ENCODE measurements at regions not wholly inside any gene's neighbourhood (a gene's known extent, or its start where the extent isn't known, plus 50 kb on each side); places are given as distances from the start of the nearest gene placed in this dataset.

DNA sequence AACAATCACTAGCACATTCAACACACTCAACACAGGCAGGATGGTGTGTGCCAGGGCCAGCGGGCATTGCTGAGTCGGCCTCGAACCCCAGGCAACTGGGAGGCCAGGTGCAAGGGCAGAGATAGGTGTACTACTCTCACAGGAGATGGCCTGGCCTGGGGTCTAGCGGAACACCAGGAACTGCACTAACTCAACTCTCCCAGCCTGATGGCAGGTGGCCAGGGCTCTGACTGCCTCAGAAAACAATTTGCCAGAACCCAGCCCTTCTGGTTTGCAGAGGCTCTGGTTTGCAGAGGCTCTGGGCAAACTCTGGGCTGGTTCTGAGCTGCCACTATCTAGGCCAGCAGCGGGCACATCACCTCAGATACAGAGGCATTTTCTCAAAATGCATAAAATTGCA, 229.2 kb upstream of the CHRNA7 start (continued):
- no peak for TF ChIP-seq CBX2 (IDR thresholded peaks at IDR 0.05; ENCODE audit: borderline replicate concordance, low read depth)
- no peak for TF ChIP-seq TP53 (CRISPR knock-in tag; IDR thresholded peaks at IDR 0.05)
- TF ChIP-seq, protein P1, sequence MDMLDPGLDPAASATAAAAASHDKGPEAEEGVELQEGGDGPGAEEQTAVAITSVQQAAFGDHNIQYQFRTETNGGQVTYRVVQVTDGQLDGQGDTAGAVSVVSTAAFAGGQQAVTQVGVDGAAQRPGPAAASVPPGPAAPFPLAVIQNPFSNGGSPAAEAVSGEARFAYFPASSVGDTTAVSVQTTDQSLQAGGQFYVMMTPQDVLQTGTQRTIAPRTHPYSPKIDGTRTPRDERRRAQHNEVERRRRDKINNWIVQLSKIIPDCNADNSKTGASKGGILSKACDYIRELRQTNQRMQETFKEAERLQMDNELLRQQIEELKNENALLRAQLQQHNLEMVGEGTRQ (IDR thresholded peaks at IDR 0.05) = no peak
- TF ChIP-seq HDAC2 (IDR thresholded peaks at IDR 0.05) = no peak
- TF ChIP-seq, protein P2, sequence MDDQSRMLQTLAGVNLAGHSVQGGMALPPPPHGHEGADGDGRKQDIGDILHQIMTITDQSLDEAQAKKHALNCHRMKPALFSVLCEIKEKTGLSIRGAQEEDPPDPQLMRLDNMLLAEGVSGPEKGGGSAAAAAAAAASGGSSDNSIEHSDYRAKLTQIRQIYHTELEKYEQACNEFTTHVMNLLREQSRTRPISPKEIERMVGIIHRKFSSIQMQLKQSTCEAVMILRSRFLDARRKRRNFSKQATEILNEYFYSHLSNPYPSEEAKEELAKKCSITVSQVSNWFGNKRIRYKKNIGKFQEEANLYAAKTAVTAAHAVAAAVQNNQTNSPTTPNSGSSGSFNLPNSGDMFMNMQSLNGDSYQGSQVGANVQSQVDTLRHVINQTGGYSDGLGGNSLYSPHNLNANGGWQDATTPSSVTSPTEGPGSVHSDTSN (IDR thresholded peaks at IDR 0.05) = no peak
- TF ChIP-seq MAZ (IDR thresholded peaks at IDR 0.05; ENCODE audit: borderline replicate concordance, low read depth, low read length) = no peak

DNA sequence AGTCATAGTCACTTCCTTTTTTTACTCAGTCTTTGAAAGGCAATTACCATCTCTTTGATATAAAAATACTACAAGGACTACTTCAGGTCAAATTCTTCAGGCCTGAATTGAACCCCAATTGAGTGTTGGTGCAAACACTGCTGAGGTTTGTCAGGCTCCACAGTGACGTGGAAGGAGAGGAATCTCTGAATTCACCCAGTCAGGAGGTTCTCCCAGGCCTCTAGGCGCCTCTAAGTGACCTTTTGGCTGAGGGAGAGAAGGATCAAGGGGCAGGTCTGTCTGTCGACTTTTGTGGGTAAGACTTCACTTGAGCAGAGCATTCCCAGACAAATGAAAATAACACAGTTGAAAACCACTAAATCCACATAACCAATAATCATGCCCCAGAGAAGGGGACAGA, 227.6 kb upstream of the CHRNA7 start:
- no peak for ATAC-seq
- ChIA-PET POLR2A (no interaction called here), CTCF (interaction anchor here (1.0 kb wide), 1 partner anchor 18 kb away, joined by 3 read pairs; no protein-coding TSS in a partner anchor)
- H3K9me3 ChIP-seq = no peaks in the 10 kb centered on the region
- no peak for TF ChIP-seq HOXA7 (CRISPR knock-in tag; IDR thresholded peaks at IDR 0.05)
- TF ChIP-seq, protein P3, sequence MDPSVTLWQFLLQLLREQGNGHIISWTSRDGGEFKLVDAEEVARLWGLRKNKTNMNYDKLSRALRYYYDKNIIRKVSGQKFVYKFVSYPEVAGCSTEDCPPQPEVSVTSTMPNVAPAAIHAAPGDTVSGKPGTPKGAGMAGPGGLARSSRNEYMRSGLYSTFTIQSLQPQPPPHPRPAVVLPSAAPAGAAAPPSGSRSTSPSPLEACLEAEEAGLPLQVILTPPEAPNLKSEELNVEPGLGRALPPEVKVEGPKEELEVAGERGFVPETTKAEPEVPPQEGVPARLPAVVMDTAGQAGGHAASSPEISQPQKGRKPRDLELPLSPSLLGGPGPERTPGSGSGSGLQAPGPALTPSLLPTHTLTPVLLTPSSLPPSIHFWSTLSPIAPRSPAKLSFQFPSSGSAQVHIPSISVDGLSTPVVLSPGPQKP (IDR thresholded peaks at IDR 0.05; ENCODE audit: low read depth, low read length) = no peak
- TF ChIP-seq POLR2A (IDR thresholded peaks at IDR 0.05; ENCODE audit: low read length) = no peak
- no peak for TF ChIP-seq MYC (IDR thresholded peaks at IDR 0.05; ENCODE audit: borderline replicate concordance, low read length)
- TF ChIP-seq, protein P4, sequence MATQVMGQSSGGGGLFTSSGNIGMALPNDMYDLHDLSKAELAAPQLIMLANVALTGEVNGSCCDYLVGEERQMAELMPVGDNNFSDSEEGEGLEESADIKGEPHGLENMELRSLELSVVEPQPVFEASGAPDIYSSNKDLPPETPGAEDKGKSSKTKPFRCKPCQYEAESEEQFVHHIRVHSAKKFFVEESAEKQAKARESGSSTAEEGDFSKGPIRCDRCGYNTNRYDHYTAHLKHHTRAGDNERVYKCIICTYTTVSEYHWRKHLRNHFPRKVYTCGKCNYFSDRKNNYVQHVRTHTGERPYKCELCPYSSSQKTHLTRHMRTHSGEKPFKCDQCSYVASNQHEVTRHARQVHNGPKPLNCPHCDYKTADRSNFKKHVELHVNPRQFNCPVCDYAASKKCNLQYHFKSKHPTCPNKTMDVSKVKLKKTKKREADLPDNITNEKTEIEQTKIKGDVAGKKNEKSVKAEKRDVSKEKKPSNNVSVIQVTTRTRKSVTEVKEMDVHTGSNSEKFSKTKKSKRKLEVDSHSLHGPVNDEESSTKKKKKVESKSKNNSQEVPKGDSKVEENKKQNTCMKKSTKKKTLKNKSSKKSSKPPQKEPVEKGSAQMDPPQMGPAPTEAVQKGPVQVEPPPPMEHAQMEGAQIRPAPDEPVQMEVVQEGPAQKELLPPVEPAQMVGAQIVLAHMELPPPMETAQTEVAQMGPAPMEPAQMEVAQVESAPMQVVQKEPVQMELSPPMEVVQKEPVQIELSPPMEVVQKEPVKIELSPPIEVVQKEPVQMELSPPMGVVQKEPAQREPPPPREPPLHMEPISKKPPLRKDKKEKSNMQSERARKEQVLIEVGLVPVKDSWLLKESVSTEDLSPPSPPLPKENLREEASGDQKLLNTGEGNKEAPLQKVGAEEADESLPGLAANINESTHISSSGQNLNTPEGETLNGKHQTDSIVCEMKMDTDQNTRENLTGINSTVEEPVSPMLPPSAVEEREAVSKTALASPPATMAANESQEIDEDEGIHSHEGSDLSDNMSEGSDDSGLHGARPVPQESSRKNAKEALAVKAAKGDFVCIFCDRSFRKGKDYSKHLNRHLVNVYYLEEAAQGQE (IDR thresholded peaks at IDR 0.05) = no peak
- TF ChIP-seq, protein P5, sequence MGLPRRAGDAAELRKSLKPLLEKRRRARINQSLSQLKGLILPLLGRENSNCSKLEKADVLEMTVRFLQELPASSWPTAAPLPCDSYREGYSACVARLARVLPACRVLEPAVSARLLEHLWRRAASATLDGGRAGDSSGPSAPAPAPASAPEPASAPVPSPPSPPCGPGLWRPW (IDR thresholded peaks at IDR 0.05) = no peak
- TF ChIP-seq, protein P6, sequence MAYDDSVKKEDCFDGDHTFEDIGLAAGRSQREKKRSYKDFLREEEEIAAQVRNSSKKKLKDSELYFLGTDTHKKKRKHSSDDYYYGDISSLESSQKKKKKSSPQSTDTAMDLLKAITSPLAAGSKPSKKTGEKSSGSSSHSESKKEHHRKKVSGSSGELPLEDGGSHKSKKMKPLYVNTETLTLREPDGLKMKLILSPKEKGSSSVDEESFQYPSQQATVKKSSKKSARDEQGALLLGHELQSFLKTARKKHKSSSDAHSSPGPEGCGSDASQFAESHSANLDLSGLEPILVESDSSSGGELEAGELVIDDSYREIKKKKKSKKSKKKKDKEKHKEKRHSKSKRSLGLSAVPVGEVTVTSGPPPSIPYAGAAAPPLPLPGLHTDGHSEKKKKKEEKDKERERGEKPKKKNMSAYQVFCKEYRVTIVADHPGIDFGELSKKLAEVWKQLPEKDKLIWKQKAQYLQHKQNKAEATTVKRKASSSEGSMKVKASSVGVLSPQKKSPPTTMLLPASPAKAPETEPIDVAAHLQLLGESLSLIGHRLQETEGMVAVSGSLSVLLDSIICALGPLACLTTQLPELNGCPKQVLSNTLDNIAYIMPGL (CRISPR knock-in tag; IDR thresholded peaks at IDR 0.05; ENCODE audit: borderline replicate concordance) = no peak
- TF ChIP-seq EHMT2 (IDR thresholded peaks at IDR 0.05; ENCODE audit: low read depth) = no peak
- H3K4me1 ChIP-seq = peaks cover 8% of the 10 kb centered on the region; the same call in 1 of the 3 replicates
- no peak for FAIRE-seq
- no peak for DNase-seq (ENCODE audit: low read depth in 1 of 2, low spot score in 1 of 2)
- no peak overlapping the region for H3K4me3 ChIP-seq
- H3K4me2 ChIP-seq = peak overlapping the region; percentile 10; the same call in 1 of the 3 replicates
- 33% methylated on average over 3 of the region's 3 CpGs for WGBS (ENCODE audit: missing lambda C conversion rate)
- no peak overlapping the region for H3K27ac ChIP-seq

DNA sequence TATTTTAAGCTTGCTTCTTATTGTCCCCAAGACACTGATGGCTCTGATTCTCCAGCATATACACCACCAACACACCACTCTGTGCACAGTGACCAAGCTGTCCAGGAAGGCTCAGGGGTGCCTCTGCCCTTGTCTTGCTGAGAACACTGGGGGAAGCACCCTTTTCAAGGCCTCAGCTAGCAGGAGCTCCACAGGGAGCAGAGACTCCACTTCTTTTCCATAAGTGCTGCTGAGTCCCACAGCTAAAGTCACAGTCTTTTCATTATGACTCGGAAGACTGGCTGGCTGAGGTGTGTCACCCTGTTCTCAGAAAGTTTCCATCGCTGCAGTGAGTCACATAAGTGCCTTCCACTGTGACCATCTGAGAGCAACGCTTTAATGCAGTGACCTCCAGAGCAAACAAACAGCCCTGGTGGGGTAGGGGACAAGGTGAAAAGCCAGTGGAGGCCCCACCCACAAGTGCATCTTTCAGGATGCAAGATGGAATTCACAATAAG, 226.9 kb upstream of the CHRNA7 start:
- POLR2A ChIA-PET = no interaction called here
- H3K4me3 ChIP-seq = no peak overlapping the region
- peak in 1 of 2 experiments; percentile 38; a peak in 2 of 6 replicates for ATAC-seq
- no peak overlapping the region for H3K27ac ChIP-seq
- H3K4me1 ChIP-seq = peaks cover 8% of the 10 kb centered on the region; the same call in 1 of the 3 replicates
- no peak for TF ChIP-seq FOXS1 (CRISPR knock-in tag; IDR thresholded peaks at IDR 0.05)
- no peak for TF ChIP-seq HOXB13 (CRISPR knock-in tag; IDR thresholded peaks at IDR 0.05; ENCODE audit: low read depth)
- TF ChIP-seq RCOR1 (IDR thresholded peaks at IDR 0.05; ENCODE audit: low read depth, low read length) = no peak
- no peak for TF ChIP-seq MAFK (IDR thresholded peaks at IDR 0.05; ENCODE audit: partially characterized antibody)
- TF ChIP-seq FOSL2 (IDR thresholded peaks at IDR 0.05) = no peak
- no peak for TF ChIP-seq FOSL2 (CRISPR knock-in tag; IDR thresholded peaks at IDR 0.05)
- no peak for TF ChIP-seq ESRRA (IDR thresholded peaks at IDR 0.05; ENCODE audit: borderline replicate concordance, low read length)
- CTCF ChIA-PET = interaction anchor here (0.5 to 1.8 kb wide), 3 partner anchors 17 to 271 kb away, joined by 3 to 6 read pairs (median 3); no protein-coding TSS in a partner anchor
- FAIRE-seq = no peak
- no peaks in the 10 kb centered on the region for H3K9me3 ChIP-seq
- DNase-seq (ENCODE audit: low read depth in 1 of 2, low spot score in 1 of 2) = no peak
- no peak overlapping the region for H3K4me2 ChIP-seq
- WGBS (ENCODE audit: missing lambda C conversion rate) = 9% methylated on average over 3 of the region's 3 CpGs

All from A549 (cell line).